Choroid plexus epithelial cell (primary cell): ENCODE measurements at regions not wholly inside any gene's neighbourhood (a gene's known extent, or its start where the extent isn't known, plus 50 kb on each side); places are given as distances from the start of the nearest gene placed in this dataset.

Experiments used
- DNase-seq: peaks from one replicate; pipeline ENCODE4 v3.0.0-alpha.2; 2010; ENCODE audit warnings: low read depth
- H3K4me3 ChIP-seq: 2 replicates; pipeline ENCODE4 v1.5.1; 2011; ENCODE audit warnings: low read depth, mild to moderate bottlenecking, control low read depth, low read length, moderate library complexity
- TF ChIP-seq, protein P1 (sequence below): conservative IDR thresholded peaks from 2 replicates; pipeline ENCODE4 v1.5.1; 2011; ENCODE audit warnings: low read depth, mild to moderate bottlenecking, control low read depth, inconsistent platforms, low read length, moderate library complexity

DNA sequence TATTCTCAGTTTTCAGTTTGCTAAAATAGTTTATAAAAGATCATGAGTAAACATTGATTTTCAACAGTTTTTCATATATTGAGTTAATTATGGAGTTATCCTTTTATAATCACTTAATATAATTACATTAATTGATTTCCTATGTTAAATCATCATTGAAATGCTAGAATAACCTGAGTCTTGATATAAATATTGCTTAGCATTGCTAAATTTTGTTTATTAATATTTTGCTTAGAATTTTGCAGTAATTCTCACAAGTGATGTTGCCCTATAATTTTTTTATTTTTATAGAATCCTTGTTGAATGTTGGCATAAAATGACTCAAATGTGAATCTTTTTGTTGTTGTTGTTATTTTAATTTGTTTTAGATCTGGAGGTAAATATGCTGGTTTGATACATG is 654.2 kb downstream of the OTOL1 start:
- TF ChIP-seq, protein P1, sequence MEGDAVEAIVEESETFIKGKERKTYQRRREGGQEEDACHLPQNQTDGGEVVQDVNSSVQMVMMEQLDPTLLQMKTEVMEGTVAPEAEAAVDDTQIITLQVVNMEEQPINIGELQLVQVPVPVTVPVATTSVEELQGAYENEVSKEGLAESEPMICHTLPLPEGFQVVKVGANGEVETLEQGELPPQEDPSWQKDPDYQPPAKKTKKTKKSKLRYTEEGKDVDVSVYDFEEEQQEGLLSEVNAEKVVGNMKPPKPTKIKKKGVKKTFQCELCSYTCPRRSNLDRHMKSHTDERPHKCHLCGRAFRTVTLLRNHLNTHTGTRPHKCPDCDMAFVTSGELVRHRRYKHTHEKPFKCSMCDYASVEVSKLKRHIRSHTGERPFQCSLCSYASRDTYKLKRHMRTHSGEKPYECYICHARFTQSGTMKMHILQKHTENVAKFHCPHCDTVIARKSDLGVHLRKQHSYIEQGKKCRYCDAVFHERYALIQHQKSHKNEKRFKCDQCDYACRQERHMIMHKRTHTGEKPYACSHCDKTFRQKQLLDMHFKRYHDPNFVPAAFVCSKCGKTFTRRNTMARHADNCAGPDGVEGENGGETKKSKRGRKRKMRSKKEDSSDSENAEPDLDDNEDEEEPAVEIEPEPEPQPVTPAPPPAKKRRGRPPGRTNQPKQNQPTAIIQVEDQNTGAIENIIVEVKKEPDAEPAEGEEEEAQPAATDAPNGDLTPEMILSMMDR = no peak
- no peak overlapping the region for H3K4me3 ChIP-seq
- no peak for DNase-seq

DNA sequence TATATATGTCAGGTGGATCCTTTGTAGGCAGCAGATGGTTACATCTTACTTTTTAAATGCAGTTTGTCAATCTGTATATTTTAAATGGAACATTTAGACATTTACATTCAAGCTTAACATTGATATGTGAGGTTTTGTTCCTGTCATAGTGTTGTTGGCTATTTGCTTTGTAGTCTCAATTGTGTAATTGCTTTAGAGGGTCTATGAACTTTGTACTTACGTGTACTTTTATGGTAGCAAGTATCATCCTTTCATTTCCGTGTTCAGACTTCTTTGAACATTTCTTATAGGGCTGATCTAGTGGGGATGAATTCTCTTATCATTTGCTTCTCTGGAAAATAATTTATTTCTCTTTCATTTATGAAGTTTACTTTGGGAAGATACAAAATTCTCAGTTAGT is 656.0 kb downstream of the OTOL1 start:
- no peak for DNase-seq
- H3K4me3 ChIP-seq = no peak overlapping the region
- TF ChIP-seq, protein P1 = no peak

DNA sequence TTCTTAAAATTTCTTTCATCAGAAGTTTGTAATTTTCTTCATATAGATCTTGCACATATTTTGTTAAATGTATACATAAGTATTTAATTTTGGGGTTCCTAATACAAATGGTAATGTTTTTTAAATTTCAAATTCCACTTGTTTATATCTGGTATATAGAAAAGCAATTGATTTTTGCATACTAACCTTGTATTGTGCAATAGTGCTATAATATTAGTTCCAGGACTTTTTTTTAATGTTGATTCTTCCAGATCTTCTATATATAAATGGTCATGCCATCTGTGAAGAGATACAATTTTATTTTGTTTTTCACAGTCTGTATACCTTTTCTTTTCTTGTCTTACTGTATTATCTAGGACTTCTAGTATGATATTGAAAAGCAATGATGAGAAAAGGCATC is 665.0 kb downstream of the OTOL1 start:
- TF ChIP-seq, protein P1 = no peak
- DNase-seq = no peak
- no peak overlapping the region for H3K4me3 ChIP-seq

DNA sequence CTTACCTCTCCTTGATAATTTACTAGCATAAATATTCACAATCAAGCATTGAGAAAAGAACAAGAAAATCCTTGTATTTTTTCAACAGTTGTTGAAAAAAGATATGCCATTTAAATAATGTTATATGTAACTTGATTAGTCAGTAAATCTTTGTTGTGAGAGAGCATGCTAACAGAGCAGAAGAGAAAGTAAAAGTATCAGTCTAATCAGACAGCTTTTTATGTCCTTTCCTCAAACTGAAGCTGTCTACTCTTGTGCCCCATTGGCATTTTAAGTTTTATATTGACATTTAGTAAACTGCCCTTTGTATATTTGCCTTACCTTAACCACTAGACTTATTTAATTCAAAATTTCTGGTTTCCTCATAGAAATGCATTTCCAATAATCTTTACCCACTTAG is 668.7 kb downstream of the OTOL1 start:
- TF ChIP-seq, protein P1 = no peak
- DNase-seq = peak; percentile 39
- no peak overlapping the region for H3K4me3 ChIP-seq

DNA sequence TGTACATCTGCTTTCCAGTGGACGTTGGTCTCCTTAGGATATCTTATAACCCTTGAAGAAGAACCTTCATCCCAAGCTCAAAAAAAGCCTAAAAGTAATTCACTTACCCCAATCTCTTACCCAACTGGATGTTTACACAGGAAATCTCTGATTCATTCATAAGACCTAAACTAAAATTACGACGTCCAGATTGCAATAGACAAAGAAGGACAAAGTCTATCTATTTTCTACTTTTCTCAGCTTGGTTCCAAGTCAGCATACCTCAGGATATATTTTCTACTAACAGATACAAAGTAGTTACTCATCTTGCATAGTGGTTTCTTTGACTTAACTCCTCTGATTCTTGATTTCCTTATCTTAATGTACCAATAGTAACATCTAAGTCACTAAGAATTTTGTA is 669.9 kb downstream of the OTOL1 start:
- peak; percentile 11 for DNase-seq
- no peak overlapping the region for H3K4me3 ChIP-seq
- TF ChIP-seq, protein P1 = no peak

DNA sequence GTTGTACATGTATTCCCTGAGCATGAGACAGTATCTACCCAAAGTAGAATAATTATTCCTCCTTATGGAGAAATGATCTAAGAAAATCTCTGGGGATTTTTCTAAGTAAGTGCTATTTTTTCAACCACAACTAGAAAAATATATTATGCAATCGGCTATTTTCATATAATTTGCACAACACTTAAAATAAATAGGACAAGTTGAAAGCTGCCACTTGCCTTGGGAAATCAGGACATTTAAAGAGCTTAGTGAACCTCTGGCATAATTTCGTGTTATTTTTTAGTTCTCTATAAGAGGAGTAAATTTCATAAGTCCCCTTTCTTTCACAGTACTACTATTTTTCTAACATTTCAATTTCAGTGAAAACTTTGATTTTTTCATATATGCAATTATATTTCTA is 672.1 kb downstream of the OTOL1 start:
- TF ChIP-seq, protein P1 = no peak
- no peak overlapping the region for H3K4me3 ChIP-seq
- no peak for DNase-seq

DNA sequence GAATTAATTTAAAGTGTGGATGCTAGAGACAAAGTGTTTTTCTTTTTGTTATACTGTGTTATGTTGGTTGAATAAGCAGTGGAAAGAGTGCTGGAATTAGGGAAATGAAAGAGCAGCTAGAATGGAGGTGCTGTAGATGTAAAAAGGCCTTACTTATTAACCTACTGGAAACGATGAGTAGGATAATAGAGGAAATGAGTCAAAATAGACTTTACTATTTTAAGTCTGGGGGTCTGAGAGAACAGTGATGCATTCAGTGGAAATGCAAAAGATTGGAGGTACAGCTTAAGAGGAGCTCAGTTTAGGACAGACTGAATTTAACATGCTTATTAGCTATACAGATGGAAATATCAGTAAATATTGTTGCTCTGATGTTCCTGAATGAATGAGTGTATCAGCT is 674.0 kb downstream of the OTOL1 start:
- H3K4me3 ChIP-seq = no peak overlapping the region
- no peak for DNase-seq

More for the DNA sequence above, 674.0 kb downstream of the OTOL1 start:
- TF ChIP-seq, protein P1 = no peak
